BE2C (cell line): ENCODE measurements at regions not wholly inside any gene's neighbourhood (a gene's known extent, or its start where the extent isn't known, plus 50 kb on each side); places are given as distances from the start of the nearest gene placed in this dataset.
"Not testable (repeated sequence)": the region's sequence is repeated elsewhere in the genome, so short reads cannot be mapped to it uniquely, and the experiment has no call there.

Experiments used
- DNase-seq: peaks from one replicate; pipeline ENCODE4 v3.0.0-alpha.2; 2020
- H3K27me3 ChIP-seq: fragments of 250-450 bp; sonication (Bioruptor Pico); 2 replicates; pipeline ENCODE4 v1.5.1; 2020; ENCODE audit warnings: mild to moderate bottlenecking
- H3K36me3 ChIP-seq: fragments of 250-450 bp; sonication (Bioruptor Pico); 2 replicates; pipeline ENCODE4 v1.5.1; 2020; ENCODE audit warnings: mild to moderate bottlenecking
- H3K4me1 ChIP-seq: fragments of 250-450 bp; sonication (Bioruptor Pico); 2 replicates; pipeline ENCODE4 v1.5.1; 2020
- H3K4me3 ChIP-seq: 2 replicates; pipeline ENCODE4 v1.5.1; 2011; ENCODE audit warnings: low read depth, low read length
- H3K9me3 ChIP-seq: fragments of 250-450 bp; sonication (Bioruptor Pico); 2 replicates; pipeline ENCODE4 v1.5.1; 2020
- CTCF ChIP-seq: IDR thresholded peaks from 2 replicates; pipeline ENCODE4 v1.5.1; 2012; ENCODE audit warnings: mild to moderate bottlenecking, low read depth, low read length

- TF ChIP-seq CTCF = no peak
- no peaks in the 10 kb centered on the region for H3K36me3 ChIP-seq
- DNase-seq = no peak
Measured at GRCh38 chr13:61277586-61278276, 137.9 kb downstream of the PCDH20 start.

GRCh38 chr13:61277088-61277487 lies 138.6 kb downstream of the PCDH20 start:
- no peak overlapping the region for H3K4me3 ChIP-seq
- no peak for TF ChIP-seq CTCF

More at GRCh38 chr13:61277586-61278276, 137.9 kb downstream of the PCDH20 start:
- Histone ChIP-seq H3K9me3 (no peaks in the 10 kb centered on the region), H3K4me3 (no peak overlapping the region), H3K27me3 (no peaks in the 10 kb centered on the region), H3K4me1 (no peaks in the 10 kb centered on the region)

GRCh38 chr13:61276401-61276800 lies 139.2 kb downstream of the PCDH20 start:
- no peak for TF ChIP-seq CTCF
- no peaks in the 10 kb centered on the region for H3K36me3 ChIP-seq
- H3K9me3 ChIP-seq = no peaks in the 10 kb centered on the region
- no peak overlapping the region for H3K4me3 ChIP-seq
- no peaks in the 10 kb centered on the region for H3K4me1 ChIP-seq
- no peaks in the 10 kb centered on the region for H3K27me3 ChIP-seq
- no peak for DNase-seq

More at GRCh38 chr13:61277088-61277487, 138.6 kb downstream of the PCDH20 start:
- Histone ChIP-seq H3K27me3 (no peaks in the 10 kb centered on the region), H3K9me3 (no peaks in the 10 kb centered on the region), H3K4me1 (no peaks in the 10 kb centered on the region), H3K36me3 (no peaks in the 10 kb centered on the region)
- no peak for DNase-seq

- Histone ChIP-seq H3K27me3 (no peaks in the 10 kb centered on the region), H3K9me3 (no peaks in the 10 kb centered on the region), H3K4me1 (no peaks in the 10 kb centered on the region), H3K36me3 (no peaks in the 10 kb centered on the region), H3K4me3 (no peak overlapping the region)
- DNase-seq = no peak
- TF ChIP-seq CTCF = no peak
Measured at GRCh38 chr13:61275736-61276135, 139.9 kb downstream of the PCDH20 start.

GRCh38 chr13:61275251-61275650 lies 140.4 kb downstream of the PCDH20 start:
- Histone ChIP-seq H3K27me3 (no peaks in the 10 kb centered on the region), H3K9me3 (no peaks in the 10 kb centered on the region), H3K4me3 (no peak overlapping the region), H3K36me3 (no peaks in the 10 kb centered on the region), H3K4me1 (no peaks in the 10 kb centered on the region)
- no peak for TF ChIP-seq CTCF
- DNase-seq = no peak

GRCh38 chr13:61266896-61267295 lies 148.8 kb downstream of the PCDH20 start:
- H3K27me3 ChIP-seq, H3K4me1 ChIP-seq, H3K36me3 ChIP-seq, H3K9me3 ChIP-seq, DNase-seq, H3K4me3 ChIP-seq: not testable (repeated sequence)
